PC-3 (cell line): ENCODE measurements at regions not wholly inside any gene's neighbourhood (a gene's known extent, or its start where the extent isn't known, plus 50 kb on each side); places are given as distances from the start of the nearest gene placed in this dataset.

ENCODE experiments used
- CTCF ChIP-seq: fragments of 300-600 bp; sonication (generic); conservative IDR thresholded peaks from 2 replicates; pipeline ENCODE4 v1.5.1; 2017; ENCODE audit warnings: antibody characterized with exemption, low read depth, mild to moderate bottlenecking, low read length
- EZH2 ChIP-seq: fragments of 300-600 bp; sonication (generic); IDR thresholded peaks from one replicate; pipeline ENCODE4 v1.6.1; 2017; ENCODE audit warnings: antibody characterized with exemption, mild to moderate bottlenecking, low read length; ENCODE audit not compliant: unreplicated experiment

GRCh38 chr21:35578831-35579471, 481.4 kb downstream of the SETD4 start:
- TF ChIP-seq CTCF (no peak), EZH2 (no peak)
